ENCODE measurements at regions not wholly inside any gene's neighbourhood (a gene's known extent, or its start where the extent isn't known, plus 50 kb on each side); places are given as distances from the start of the nearest gene placed in this dataset.

DNA sequence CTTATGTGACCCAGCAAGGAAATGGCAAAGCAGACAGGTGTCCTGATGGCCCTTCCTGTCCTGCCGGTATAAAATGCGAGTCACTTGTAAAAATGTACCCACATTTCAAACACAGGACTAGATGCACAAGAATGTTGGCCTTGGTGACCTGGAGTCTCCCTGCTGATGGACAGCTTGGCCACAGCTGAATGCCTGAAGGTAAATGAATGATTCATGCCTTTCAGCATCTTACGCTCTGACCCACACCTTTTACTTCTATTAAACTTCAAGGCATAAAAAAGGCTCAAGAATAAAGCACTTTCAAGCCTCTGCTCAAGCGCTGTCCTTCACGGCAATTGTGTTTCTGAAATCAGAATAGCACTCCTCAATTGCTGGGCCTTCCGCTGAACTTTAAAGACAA lies 228.0 kb upstream of the SLCO3A1 start:
- intact Hi-C loops (cut with DNase I) = no loop called here
- no peak for DNase-seq

DNA sequence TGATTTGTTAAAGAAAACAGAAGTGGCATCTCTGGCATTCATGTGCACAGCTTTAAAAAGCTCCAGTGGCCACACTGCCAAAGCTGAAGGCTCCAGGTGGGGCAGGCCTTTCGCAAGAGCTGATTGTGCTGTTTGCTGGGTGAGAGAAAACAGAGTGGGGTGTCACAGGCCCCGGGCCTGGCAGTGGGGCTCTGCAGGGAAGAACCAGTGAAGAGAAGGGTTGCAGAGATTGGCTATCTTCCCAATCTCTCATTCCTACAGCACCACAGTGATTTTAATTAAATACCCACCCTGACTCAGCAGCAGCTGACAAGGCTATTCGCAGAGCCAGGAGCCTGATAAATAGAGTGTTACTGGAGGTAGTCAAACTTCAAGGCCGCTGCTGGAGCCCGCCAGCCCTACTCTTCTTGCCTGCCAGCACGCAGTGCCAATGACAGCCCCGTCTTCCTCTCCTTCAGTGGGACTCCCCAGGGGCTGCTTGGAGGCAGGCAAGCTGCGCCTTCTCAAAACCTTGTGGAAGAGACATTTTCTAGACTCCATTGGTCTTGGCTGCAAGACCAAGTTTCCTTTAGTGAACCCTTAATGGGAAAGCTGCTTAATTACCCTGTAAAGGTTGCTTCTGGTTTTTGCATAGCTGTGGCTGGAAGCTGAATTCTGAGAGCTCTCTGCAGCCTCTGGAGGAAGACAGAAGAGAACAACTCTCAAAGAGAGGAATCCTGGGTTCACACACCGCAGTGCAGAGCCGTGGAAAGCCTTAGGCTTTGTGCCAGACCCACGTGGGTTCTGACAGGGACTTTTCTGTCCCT lies 225.8 kb upstream of the SLCO3A1 start:
- no peak overlapping the region for H3K27ac ChIP-seq
- peak; percentile 56 to 71 for ATAC-seq

More for the DNA sequence above, 228.0 kb upstream of the SLCO3A1 start:
- TF ChIP-seq, protein P1, sequence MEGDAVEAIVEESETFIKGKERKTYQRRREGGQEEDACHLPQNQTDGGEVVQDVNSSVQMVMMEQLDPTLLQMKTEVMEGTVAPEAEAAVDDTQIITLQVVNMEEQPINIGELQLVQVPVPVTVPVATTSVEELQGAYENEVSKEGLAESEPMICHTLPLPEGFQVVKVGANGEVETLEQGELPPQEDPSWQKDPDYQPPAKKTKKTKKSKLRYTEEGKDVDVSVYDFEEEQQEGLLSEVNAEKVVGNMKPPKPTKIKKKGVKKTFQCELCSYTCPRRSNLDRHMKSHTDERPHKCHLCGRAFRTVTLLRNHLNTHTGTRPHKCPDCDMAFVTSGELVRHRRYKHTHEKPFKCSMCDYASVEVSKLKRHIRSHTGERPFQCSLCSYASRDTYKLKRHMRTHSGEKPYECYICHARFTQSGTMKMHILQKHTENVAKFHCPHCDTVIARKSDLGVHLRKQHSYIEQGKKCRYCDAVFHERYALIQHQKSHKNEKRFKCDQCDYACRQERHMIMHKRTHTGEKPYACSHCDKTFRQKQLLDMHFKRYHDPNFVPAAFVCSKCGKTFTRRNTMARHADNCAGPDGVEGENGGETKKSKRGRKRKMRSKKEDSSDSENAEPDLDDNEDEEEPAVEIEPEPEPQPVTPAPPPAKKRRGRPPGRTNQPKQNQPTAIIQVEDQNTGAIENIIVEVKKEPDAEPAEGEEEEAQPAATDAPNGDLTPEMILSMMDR (IDR thresholded peaks at IDR 0.05) = no peak
- no peaks in the 10 kb centered on the region for H3K27me3 ChIP-seq (ENCODE audit: low read depth)
- H3K4me1 ChIP-seq = no peaks in the 10 kb centered on the region
- no peaks in the 10 kb centered on the region for H3K9me3 ChIP-seq
- H3K27ac ChIP-seq = no peak overlapping the region
- no peaks in the 10 kb centered on the region for H3K36me3 ChIP-seq
- ATAC-seq = no peak
- H3K4me3 ChIP-seq = no peak overlapping the region

DNA sequence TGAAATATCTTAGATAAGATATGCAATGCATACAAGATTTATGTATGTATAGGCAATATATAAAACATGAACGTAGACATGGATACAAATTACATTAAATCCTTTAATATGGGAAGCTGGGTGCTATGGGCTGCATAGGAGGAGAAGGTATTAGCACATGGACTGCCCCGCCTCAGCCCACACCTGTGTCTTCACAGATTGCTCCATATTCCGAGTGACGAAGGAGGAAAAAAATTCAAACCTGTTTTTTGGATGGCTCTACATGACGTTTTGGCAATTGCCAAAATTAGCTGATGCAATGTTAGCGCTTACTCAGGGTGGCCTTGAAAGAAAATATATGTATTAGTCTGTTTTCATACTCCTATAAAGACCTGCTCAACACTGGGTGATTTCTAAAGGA lies 223.4 kb upstream of the SLCO3A1 start:
- no peak for DNase-seq
- Histone ChIP-seq H3K4me1 (no peaks in the 10 kb centered on the region), H3K4me3 (no peak overlapping the region), H3K9me3 (no peaks in the 10 kb centered on the region), H3K36me3 (no peaks in the 10 kb centered on the region), H3K27me3 (ENCODE audit: low read depth) (no peaks in the 10 kb centered on the region), H3K27ac (no peak overlapping the region)
- TF ChIP-seq, protein P1 (IDR thresholded peaks at IDR 0.05) = no peak
- intact Hi-C loops (cut with DNase I) = no loop called here
- ATAC-seq = no peak

More for the DNA sequence above, 225.8 kb upstream of the SLCO3A1 start:
- intact Hi-C loops (cut with DNase I) = no loop called here
- no peaks in the 10 kb centered on the region for H3K9me3 ChIP-seq
- TF ChIP-seq, protein P1 (IDR thresholded peaks at IDR 0.05) = no peak
- H3K4me3 ChIP-seq = no peak overlapping the region
- no peaks in the 10 kb centered on the region for H3K27me3 ChIP-seq (ENCODE audit: low read depth)
- DNase-seq = peak; percentile 47
- H3K36me3 ChIP-seq = no peaks in the 10 kb centered on the region
- no peaks in the 10 kb centered on the region for H3K4me1 ChIP-seq

DNA sequence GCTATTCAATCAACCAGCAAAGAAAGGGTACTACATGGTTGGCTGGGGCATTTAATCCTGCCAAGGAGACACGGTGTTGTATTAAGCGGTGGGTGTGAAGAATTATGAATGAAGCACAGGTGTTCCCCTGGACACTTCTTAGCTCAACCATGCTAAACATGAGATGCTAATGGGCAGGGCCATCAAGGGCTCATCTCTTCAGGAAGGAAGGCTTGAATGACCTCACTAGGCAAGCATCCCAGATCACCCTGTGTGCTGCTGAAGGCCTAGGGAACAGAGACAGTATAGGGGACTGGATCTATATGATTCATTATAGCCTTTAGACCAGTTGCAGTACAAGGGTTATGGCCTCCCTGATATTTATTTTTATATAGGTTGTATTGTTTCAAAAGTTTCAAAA lies 221.3 kb upstream of the SLCO3A1 start:
- ATAC-seq (no peak), DNase-seq (no peak)
- no peak overlapping the region for H3K27ac ChIP-seq
- H3K27me3 ChIP-seq (ENCODE audit: low read depth) = no peaks in the 10 kb centered on the region
- intact Hi-C loops (cut with DNase I) = no loop called here
- TF ChIP-seq, protein P1 (IDR thresholded peaks at IDR 0.05) = no peak
- H3K4me1 ChIP-seq = no peaks in the 10 kb centered on the region
- no peak overlapping the region for H3K4me3 ChIP-seq
- H3K36me3 ChIP-seq = no peaks in the 10 kb centered on the region
- no peaks in the 10 kb centered on the region for H3K9me3 ChIP-seq

DNA sequence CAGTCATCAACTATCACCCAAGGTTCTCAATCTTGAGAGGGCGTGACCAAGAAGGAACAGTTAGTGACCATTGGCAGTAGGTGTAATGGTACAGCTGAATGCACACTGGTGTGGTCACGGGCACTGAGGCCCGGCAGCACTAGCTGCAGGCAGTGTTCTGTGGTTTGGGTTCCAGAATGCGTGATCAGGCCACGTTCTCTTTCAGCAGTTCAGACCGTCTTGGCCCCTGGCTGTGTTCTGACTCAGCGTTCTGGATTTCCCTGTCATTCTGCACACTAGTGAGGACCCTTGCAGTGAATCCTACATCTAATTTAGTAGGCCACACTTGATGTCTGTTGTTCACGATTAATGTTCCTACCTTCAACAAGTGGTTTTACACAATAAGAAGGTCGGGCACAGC lies 220.5 kb upstream of the SLCO3A1 start:
- H3K27ac ChIP-seq = no peak overlapping the region
- H3K27me3 ChIP-seq (ENCODE audit: low read depth) = no peaks in the 10 kb centered on the region
- DNase-seq (no peak), ATAC-seq (no peak)
- no peaks in the 10 kb centered on the region for H3K36me3 ChIP-seq
- intact Hi-C loops (cut with DNase I) = no loop called here
- H3K4me3 ChIP-seq = no peak overlapping the region
- TF ChIP-seq, protein P1 (IDR thresholded peaks at IDR 0.05) = no peak
- no peaks in the 10 kb centered on the region for H3K4me1 ChIP-seq
- no peaks in the 10 kb centered on the region for H3K9me3 ChIP-seq

All from lower lobe of right lung (tissue), 2 donors.